Endothelial cell (in vitro differentiated cells): ENCODE measurements at regions not wholly inside any gene's neighbourhood (a gene's known extent, or its start where the extent isn't known, plus 50 kb on each side); places are given as distances from the start of the nearest gene placed in this dataset.
"Not testable (repeated sequence)": the region's sequence is repeated elsewhere in the genome, so short reads cannot be mapped to it uniquely, and the experiment has no call there.

Experiments
- DNase-seq: peaks from one replicate; pipeline ENCODE4 v3.0.0; 2021; ENCODE audit warnings: low spot score
- H3K27ac Mint-ChIP-seq: one replicate; pipeline ENCODE4 v1.8.0; 2021; ENCODE audit warnings: mixed read lengths, inconsistent platforms; ENCODE audit not compliant: unreplicated experiment
- H3K27me3 Mint-ChIP-seq: one replicate; pipeline ENCODE4 v1.8.0; 2021; ENCODE audit warnings: mild to moderate bottlenecking, moderate library complexity, mixed read lengths, inconsistent platforms; ENCODE audit not compliant: unreplicated experiment
- H3K36me3 Mint-ChIP-seq: one replicate; pipeline ENCODE4 v1.8.0; 2021; ENCODE audit warnings: mild to moderate bottlenecking, low read depth, mixed read lengths, inconsistent platforms; ENCODE audit not compliant: unreplicated experiment
- H3K4me1 Mint-ChIP-seq: one replicate; pipeline ENCODE4 v1.8.0; 2021; ENCODE audit warnings: mild to moderate bottlenecking, mixed read lengths, inconsistent platforms; ENCODE audit not compliant: unreplicated experiment
- H3K4me3 Mint-ChIP-seq: one replicate; pipeline ENCODE4 v1.8.0; 2021; ENCODE audit warnings: mild to moderate bottlenecking, mixed read lengths, inconsistent platforms; ENCODE audit not compliant: unreplicated experiment
- H3K9me3 Mint-ChIP-seq: one replicate; pipeline ENCODE4 v1.8.0; 2021; ENCODE audit warnings: mixed read lengths, inconsistent platforms; ENCODE audit not compliant: unreplicated experiment

- H3K27ac Mint-ChIP-seq, H3K27me3 Mint-ChIP-seq, H3K4me3 Mint-ChIP-seq, H3K9me3 Mint-ChIP-seq, DNase-seq, H3K4me1 Mint-ChIP-seq, H3K36me3 Mint-ChIP-seq: not testable (repeated sequence)
These were observed 72.7 kb upstream of the NPIPB12 start for GRCh38 chr16:29578898-29579297.

- H3K4me1 Mint-ChIP-seq: not testable (repeated sequence)
These were observed 75.6 kb upstream of the NPIPB12 start for GRCh38 chr16:29581764-29582163.

DNA sequence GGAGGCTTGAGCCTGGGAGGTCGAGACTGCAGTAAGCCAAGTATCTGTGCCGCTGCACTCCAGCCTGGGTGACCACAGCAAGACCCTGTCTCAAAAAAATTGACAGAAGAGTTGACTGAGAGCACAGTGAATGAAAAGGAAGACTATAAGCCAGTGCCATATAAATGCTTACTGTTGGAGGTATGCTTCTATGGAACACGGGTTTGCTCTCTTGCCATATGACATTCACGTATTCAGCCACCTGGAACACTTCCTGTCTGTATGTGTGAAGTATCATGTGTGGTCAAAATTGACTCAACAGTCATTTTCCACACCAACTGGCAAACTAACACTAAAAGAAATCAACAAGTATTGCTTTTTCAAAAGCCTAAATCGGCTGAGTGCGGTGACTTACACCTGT, 71.1 kb upstream of the SPN start:
- not testable (repeated sequence) for H3K27ac Mint-ChIP-seq, H3K27me3 Mint-ChIP-seq, DNase-seq, H3K36me3 Mint-ChIP-seq, H3K4me1 Mint-ChIP-seq, H3K4me3 Mint-ChIP-seq, H3K9me3 Mint-ChIP-seq

More at GRCh38 chr16:29581764-29582163, 75.6 kb upstream of the NPIPB12 start:
- H3K27me3 Mint-ChIP-seq, DNase-seq, H3K9me3 Mint-ChIP-seq, H3K36me3 Mint-ChIP-seq, H3K27ac Mint-ChIP-seq, H3K4me3 Mint-ChIP-seq: not testable (repeated sequence)

DNA sequence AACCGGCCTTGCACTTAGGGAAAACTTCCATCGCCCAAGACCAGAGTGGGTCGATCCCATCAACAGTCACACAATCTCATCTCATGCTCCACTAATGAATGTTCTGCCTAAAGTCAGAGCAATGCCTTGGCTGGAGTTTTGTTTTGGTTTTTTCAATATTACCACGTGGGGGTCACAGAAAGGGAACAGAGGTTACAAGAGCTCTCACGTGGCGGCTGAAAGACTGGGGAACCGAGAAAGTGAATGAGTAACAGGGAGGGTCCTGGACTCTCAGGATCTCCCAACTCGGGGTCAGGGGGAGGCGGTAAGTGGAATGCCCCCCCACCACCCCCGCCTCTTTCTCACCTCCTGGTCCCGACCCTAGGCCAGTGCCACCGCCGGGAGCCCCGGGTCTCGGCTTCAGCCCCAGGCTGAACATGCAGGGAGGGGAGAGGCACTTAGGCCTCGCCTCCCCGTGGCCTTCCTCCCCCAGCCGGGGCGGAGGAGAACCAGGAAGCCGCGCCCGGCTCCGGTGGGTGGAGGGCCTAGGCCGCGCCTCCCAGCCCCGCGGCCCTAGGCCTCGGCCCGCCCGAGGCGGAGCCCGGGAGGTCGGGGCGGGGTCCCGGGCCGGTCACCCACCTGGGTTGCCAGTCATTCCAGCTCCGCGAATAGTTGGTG, 68.7 kb upstream of the SPN start:
- not testable (repeated sequence) for H3K9me3 Mint-ChIP-seq, DNase-seq, H3K27me3 Mint-ChIP-seq, H3K4me1 Mint-ChIP-seq, H3K36me3 Mint-ChIP-seq
- Mint-ChIP-seq H3K4me3 (peak overlapping the region; percentile 99), H3K27ac (peak overlapping the region; percentile 89)

GRCh38 chr16:29594926-29595838, 67.9 kb upstream of the SPN start:
- H3K27ac Mint-ChIP-seq: peak overlapping the region; percentile 78
- not testable (repeated sequence) for H3K4me1 Mint-ChIP-seq, H3K27me3 Mint-ChIP-seq, H3K9me3 Mint-ChIP-seq, H3K36me3 Mint-ChIP-seq
- peak; percentile 92 for DNase-seq
- H3K4me3 Mint-ChIP-seq: peak overlapping the region; percentile 89

- not testable (repeated sequence) for H3K36me3 Mint-ChIP-seq, H3K4me3 Mint-ChIP-seq, DNase-seq, H3K9me3 Mint-ChIP-seq, H3K27ac Mint-ChIP-seq, H3K27me3 Mint-ChIP-seq, H3K4me1 Mint-ChIP-seq
These were observed 66.0 kb upstream of the SPN start for GRCh38 chr16:29597030-29597429.

DNA sequence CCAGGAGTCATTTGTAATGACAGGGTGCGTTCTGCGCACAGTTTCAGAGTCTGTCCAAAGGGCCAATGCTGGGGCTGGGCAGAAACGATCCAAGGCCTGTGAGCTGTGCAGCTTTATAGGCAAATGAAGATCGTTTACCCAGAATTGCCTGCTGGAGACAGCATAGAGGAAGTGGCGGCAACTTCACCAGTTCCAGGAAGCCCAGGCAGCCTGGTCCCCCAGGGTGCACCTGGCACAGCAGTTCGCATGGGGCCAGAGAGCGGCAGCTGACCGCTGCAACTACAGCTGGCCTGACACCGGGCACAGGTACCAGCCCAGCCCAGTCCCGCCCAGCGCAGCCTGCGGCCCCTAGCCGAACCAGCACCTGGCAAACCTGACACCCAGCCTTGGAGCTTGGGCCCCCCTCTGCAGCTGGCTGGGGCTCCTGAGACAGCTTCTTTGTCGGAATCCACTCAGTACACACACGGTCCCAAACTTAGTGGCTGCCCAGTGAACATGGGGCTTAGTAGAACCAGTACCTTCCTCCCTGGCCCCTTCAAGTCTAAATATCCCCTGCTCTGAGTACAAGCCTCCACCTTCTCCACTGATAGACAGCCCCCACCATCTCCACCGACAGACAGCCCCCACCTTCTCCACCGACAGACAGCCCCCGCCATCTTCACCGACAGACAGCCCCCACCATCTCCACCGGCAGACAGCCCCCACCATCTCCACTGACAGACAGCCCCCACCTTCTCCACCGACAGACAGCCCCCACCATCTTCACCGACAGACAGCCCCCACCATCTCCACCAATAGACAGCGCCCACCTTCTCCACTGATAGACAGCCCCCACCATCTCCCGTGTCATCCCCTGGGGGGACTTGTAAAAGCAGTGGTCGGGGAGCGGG, 62.7 kb upstream of the SPN start:
- H3K9me3 Mint-ChIP-seq, H3K27ac Mint-ChIP-seq, H3K36me3 Mint-ChIP-seq: not testable (repeated sequence)

DNA sequence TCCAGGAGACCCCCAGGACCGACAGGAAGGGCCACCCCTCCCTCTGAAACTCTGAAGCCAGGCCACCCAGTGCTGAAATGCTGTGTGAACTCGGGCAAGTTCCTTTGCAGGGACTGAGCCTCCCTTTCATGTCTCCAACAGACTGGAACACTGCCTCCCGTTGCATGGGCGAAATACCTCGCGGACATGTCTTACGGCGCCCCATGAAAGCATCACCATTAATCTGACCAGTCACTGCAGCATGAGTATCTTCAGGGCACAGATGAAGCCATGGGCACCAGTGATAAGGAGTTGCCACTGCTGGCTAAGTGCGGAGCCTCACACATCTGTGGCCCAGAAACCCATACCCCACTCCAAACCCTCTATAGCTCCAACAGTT, 60.8 kb upstream of the SPN start:
- not testable (repeated sequence) for DNase-seq, H3K4me3 Mint-ChIP-seq, H3K27me3 Mint-ChIP-seq, H3K4me1 Mint-ChIP-seq, H3K36me3 Mint-ChIP-seq, H3K27ac Mint-ChIP-seq, H3K9me3 Mint-ChIP-seq

More for the DNA sequence above, 62.7 kb upstream of the SPN start:
- not testable (repeated sequence) for H3K4me1 Mint-ChIP-seq, H3K4me3 Mint-ChIP-seq, H3K27me3 Mint-ChIP-seq, DNase-seq

DNA sequence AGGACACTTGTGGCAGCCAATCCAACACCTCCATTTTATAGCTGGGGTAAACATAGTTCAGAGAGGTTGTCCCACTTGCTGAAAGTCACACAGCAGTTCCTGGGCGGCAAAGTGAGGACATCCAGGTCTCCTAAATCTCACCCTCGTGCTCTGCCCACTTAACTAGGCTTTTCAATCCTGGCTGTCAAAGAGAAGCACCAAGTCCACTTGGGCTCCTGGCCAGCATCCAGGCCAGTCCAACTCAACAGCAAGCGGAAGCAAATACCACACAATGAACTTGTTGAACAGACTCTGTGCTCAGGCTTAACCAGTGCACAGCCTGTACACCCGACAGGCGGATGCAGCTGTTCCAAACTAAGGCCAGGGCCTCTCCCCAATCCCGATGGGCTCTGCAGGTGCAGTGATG, 60.4 kb upstream of the SPN start:
- H3K9me3 Mint-ChIP-seq, H3K27ac Mint-ChIP-seq, DNase-seq, H3K4me3 Mint-ChIP-seq, H3K4me1 Mint-ChIP-seq, H3K36me3 Mint-ChIP-seq, H3K27me3 Mint-ChIP-seq: not testable (repeated sequence)

GRCh38 chr16:29604631-29605549, 58.2 kb upstream of the SPN start:
- H3K4me3 Mint-ChIP-seq, H3K9me3 Mint-ChIP-seq: not testable (repeated sequence)

More at GRCh38 chr16:29604631-29605549, 58.2 kb upstream of the SPN start:
- DNase-seq, H3K36me3 Mint-ChIP-seq, H3K4me1 Mint-ChIP-seq, H3K27me3 Mint-ChIP-seq, H3K27ac Mint-ChIP-seq: not testable (repeated sequence)
